ENCODE measurements at regions not wholly inside any gene's neighbourhood (a gene's known extent, or its start where the extent isn't known, plus 50 kb on each side); places are given as distances from the start of the nearest gene placed in this dataset.

GRCh38 chr2:41989501-41990180 is 58.2 kb upstream of the PKDCC start:
- DNase-seq (ENCODE audit: low read depth in 4 of 4, low spot score in 3 of 4) = no peak

- no peak for DNase-seq (ENCODE audit: low read depth in 4 of 4, low spot score in 3 of 4)
Observed at GRCh38 chr2:41990245-41990644, 57.6 kb upstream of the PKDCC start.

GRCh38 chr2:41990688-41991087 is 57.1 kb upstream of the PKDCC start:
- no peak for DNase-seq (ENCODE audit: low read depth in 4 of 4, low spot score in 3 of 4)

- DNase-seq (ENCODE audit: low read depth in 4 of 4, low spot score in 3 of 4) = no peak
Observed at GRCh38 chr2:41992056-41992642, 55.7 kb upstream of the PKDCC start.

- no peak for DNase-seq (ENCODE audit: low read depth in 4 of 4, low spot score in 3 of 4)
Observed at GRCh38 chr2:41992671-41993434, 55.0 kb upstream of the PKDCC start.

- DNase-seq (ENCODE audit: low read depth in 4 of 4, low spot score in 3 of 4) = no peak
Observed at GRCh38 chr2:41993435-41993925, 54.3 kb upstream of the PKDCC start.

- DNase-seq (ENCODE audit: low read depth in 4 of 4, low spot score in 3 of 4) = no peak
Observed at GRCh38 chr2:41994233-41994637, 53.6 kb upstream of the PKDCC start.

- DNase-seq (ENCODE audit: low read depth in 4 of 4, low spot score in 3 of 4) = no peak
Observed at GRCh38 chr2:41994661-41995060, 53.2 kb upstream of the PKDCC start.

- no peak for DNase-seq (ENCODE audit: low read depth in 4 of 4, low spot score in 3 of 4)
Observed at GRCh38 chr2:41997561-41997960, 50.3 kb upstream of the PKDCC start.
